ENCODE measurements at regions not wholly inside any gene's neighbourhood (a gene's known extent, or its start where the extent isn't known, plus 50 kb on each side); places are given as distances from the start of the nearest gene placed in this dataset.

DNA sequence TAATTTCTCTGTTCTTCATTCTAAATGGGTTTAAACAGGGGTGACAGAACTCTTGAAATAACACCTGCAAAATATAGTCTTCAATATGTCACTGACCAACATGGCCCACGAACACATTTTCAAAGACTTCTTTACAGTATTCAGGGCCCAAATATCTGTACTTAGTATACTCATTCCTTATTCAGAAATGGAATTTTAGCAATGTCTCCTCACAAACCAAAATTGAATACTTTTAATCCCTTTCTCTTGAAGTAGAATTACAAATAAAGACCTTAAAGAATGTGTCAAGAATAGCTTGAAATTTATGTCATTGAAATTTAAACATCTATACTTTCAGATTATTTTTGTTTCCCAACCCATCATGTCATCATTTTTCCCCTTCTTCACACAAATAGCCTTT is 263.1 kb downstream of the LRIG3 start:
- no peak for TF ChIP-seq EZH2 (IDR thresholded peaks at IDR 0.05; ENCODE audit: borderline replicate concordance, insufficient read depth, low read depth, low read length, poor library complexity, severe bottlenecking)
- TF ChIP-seq, protein P1, sequence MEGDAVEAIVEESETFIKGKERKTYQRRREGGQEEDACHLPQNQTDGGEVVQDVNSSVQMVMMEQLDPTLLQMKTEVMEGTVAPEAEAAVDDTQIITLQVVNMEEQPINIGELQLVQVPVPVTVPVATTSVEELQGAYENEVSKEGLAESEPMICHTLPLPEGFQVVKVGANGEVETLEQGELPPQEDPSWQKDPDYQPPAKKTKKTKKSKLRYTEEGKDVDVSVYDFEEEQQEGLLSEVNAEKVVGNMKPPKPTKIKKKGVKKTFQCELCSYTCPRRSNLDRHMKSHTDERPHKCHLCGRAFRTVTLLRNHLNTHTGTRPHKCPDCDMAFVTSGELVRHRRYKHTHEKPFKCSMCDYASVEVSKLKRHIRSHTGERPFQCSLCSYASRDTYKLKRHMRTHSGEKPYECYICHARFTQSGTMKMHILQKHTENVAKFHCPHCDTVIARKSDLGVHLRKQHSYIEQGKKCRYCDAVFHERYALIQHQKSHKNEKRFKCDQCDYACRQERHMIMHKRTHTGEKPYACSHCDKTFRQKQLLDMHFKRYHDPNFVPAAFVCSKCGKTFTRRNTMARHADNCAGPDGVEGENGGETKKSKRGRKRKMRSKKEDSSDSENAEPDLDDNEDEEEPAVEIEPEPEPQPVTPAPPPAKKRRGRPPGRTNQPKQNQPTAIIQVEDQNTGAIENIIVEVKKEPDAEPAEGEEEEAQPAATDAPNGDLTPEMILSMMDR (IDR thresholded peaks at IDR 0.05), result no peak

All from B cell (primary cell).